Activated CD4-positive, alpha-beta T cell treated with anti-CD3 and anti-CD28 coated beads, Interleukin-10, Interleukin-2, amounts not matched to agents 100 ng/mL and 50 ng/mL, durations not matched to agents 16 hours and 8 hours (primary cell): ENCODE measurements at regions not wholly inside any gene's neighbourhood (a gene's known extent, or its start where the extent isn't known, plus 50 kb on each side); places are given as distances from the start of the nearest gene placed in this dataset.

Experiments used
- DNase-seq: peaks from one replicate; pipeline ENCODE4 v3.0.0-alpha.2; 2020

- DNase-seq, result no peak
Measured at GRCh38 chr10:130466271-130466997, 330.2 kb downstream of the GLRX3 start.

DNA sequence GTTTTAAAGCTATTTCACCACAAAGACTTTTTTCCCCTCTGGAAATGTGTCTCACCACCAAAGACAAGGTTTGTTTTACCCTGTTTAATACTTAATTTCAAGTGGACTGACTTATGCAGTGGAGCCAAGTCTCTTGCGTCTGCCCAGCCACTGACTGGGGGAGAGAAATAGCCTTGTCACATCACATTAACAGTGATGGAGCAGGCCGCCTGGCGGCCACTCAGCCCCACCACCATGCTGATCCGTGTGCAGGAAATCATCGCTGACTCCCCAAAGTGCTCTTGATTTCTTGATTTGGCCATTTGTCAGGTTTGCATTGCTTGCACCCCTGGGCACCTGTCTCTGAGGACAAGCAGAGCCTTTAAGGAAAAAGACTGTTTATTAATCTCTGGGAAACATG is 334.1 kb downstream of the GLRX3 start:
- DNase-seq, result no peak

DNA sequence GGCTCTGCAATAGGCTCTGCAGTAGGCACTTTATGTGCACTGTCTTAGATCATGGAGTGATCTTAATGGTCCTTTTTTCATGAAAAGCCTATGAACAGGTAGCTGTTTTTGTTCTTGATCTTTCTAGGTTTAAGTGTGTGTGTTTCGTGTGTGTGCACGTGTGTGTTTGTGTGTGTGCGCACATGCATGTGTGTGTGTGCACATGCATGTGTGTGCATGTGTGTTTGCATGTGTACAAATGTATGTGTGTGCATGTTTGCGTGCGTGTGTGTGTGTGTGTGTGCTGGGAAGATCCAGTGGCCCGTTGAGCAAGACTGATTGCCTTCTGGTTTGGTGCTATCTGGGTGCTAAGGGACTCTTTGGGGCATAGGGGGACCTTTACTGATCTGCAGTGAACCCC is 334.8 kb downstream of the GLRX3 start:
- DNase-seq, result no peak

DNA sequence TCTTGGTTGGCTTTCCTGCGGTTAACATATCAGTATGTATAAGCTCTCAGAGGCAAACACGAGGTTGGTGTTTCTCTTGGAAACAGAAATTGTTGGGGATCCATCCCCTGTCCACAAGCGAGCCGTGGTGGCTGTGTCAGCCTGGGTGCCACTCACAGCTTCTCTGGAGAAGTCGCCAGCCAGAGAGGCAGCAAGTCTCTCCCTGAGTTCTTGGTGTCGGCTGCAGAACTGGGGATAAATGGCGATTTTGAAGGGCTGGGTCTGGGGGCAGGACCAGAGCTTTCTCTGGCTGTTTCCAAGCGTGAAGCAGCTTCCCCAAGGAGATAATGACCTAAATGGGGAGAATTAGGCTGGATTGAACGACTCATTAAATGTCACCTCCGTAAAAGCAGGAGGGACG is 335.3 kb downstream of the GLRX3 start:
- DNase-seq, result no peak

DNA sequence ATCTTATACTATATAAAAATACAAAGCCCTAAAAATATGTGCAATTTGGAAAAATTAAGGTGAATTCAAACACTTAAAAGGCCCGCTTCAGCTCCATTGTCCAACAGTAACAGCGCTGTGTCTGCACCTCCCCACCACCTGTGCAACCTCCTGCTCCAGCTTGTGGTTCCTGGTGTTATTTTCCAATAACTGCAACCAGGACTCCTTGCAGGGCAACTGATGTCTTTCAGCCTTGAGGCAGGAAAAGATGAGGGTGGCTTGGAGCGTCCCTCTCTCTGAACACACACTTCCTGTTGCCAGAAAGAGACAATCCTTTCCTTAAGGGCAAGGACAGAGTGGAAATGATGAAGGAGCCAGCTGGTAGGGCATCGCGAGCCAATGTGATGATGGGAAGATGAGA is 336.0 kb downstream of the GLRX3 start:
- DNase-seq, result no peak

DNA sequence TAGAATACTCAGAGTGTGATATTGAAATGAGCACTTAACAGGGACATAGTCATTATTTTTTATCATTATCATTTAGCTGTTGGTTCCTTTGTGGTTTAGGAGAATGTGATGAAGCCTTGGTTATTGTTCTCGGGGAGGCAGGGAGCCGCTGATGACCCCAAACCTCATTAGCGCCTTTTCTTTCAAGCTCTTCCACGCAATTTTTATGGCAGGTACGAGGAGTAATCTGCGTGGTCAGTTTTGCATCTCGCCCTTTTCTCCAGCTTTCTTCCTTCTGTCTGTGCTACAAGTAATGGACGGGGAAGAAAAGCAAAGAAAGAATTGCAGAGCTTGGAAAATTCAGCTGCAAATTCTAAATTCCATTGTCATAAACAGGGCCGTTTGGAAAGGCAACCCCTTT is 338.4 kb downstream of the GLRX3 start:
- DNase-seq, result no peak

GRCh38 chr10:130477360-130477759 is 341.2 kb downstream of the GLRX3 start:
- no peak for DNase-seq

DNA sequence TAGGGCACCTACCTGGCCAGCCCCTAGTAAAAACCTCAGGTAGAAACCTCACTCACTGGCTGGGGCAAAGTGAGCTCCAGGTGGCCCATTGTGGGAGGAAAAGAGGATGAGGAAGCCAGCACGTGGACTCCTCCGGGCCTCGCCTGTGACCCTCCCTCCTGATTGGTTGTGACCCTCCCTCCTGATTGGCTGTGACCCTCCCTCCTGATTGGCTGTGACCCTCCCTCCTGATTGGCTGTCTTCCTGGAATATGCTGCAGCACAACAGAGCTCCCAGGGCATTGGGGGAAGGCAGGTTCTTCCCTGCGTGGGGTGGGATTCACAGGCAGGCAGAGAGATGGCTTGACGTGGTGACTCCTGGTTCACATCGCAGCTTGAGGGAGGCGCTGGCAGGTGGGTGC is 343.0 kb downstream of the GLRX3 start:
- DNase-seq, result no peak

DNA sequence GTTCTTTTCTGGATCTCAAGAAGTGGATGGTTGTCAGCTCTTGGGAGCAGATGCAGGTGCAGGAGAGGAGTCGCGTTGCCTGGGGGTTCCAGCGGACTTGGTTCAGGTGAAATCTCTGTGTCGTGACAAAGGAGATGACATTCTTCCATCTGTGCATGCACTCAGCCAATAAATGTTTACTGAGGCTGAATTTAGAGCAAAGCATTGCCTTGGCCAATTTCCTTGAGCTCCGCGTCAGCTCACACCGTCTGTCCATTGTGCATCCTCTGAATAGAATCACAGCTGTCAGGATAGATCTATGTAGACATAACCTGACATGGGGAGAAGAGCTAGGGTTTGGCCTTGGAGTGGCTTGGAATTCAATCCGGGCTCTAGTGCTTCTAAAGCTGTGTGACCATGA is 343.7 kb downstream of the GLRX3 start:
- no peak for DNase-seq

DNA sequence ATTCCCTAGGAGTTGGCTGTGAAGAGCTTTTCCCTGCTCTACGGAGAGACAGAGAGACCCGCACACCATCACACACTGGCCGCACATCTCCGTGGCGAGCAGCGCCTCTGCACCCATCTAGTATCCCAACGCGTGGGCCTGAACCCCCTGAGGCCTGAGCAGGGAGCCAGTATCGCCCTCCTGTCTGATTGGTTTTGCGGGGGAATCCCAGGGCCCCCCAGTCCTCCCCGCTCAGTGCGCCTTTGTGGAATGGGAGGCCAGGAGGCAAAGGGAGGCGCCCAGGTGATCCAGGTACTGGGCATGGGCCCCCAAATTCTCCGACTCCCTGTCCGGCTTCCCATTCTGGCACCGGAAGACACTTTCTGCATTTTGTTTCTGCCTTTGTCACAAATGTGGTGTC is 344.3 kb downstream of the GLRX3 start:
- DNase-seq, result no peak

- no peak for DNase-seq
Measured at GRCh38 chr10:130481076-130481930, 345.1 kb downstream of the GLRX3 start.

DNA sequence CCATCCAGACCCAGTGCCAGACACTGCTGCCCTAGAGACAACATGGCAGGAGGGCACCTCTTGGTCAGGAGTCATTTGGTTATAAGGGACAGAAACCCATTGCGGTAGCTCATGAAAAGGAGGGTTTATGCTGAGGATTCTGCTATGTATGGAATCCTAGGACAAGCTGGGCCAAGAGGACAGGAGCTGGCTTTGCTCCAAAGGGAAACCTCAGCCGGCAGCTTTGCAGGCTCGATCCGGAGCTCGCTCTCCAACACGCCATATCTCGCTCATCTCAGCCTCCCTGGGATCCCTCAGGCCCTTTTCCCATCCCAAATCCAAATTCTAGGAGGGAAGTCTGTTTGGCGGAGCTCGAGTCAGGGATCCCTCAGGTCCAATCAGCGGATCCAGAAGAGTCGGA is 345.7 kb downstream of the GLRX3 start:
- DNase-seq, result no peak

GRCh38 chr10:130483691-130484467 is 347.7 kb downstream of the GLRX3 start:
- no peak for DNase-seq

DNA sequence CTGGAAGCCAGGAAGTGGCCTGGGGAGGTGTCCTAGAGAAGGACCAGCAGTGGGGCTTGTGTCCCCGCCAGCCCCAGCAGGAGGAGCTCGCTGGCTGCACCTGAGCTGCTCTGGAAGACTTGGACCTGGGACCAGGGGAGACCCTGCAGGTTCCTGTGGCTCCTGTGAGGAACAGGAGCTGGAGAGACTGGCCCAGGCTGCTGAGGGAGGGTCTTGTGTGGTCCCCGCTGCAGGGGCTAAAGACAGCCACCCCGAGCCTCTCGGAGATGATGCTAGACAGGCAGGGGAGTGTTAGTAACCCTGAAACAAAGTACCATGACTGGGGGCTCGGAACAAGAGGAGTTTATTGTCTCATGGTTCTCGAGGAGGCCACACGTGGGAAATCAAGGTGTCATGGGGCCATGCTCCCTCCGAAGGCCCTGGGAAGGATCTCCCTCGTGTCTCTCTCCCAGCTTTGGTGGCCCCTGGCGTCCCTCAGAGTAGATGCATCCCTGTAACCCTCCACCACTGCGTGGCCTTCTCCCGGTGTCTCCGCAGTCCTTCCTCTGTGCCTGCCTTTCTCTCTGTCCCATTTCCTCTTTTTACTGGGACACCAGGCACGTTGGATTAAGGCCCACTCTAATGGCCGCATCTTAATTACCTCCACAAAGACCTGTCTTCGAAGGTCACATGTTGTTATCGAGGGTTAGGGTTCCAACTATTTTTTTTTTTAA is 348.4 kb downstream of the GLRX3 start:
- no peak for DNase-seq

GRCh38 chr10:130485236-130485957 is 349.2 kb downstream of the GLRX3 start:
- DNase-seq, result no peak

GRCh38 chr10:130485958-130486895 is 350.0 kb downstream of the GLRX3 start:
- no peak for DNase-seq

GRCh38 chr10:130486906-130487305 is 350.7 kb downstream of the GLRX3 start:
- DNase-seq, result no peak

- no peak for DNase-seq
Measured at GRCh38 chr10:130487566-130487965, 351.4 kb downstream of the GLRX3 start.

- no peak for DNase-seq
Measured at GRCh38 chr10:130489891-130490290, 353.7 kb downstream of the GLRX3 start.

GRCh38 chr10:130491011-130491692 is 355.0 kb downstream of the GLRX3 start:
- no peak for DNase-seq

GRCh38 chr10:130491693-130492050 is 355.5 kb downstream of the GLRX3 start:
- DNase-seq, result no peak
